SK-N-DZ (cell line): ENCODE measurements at regions not wholly inside any gene's neighbourhood (a gene's known extent, or its start where the extent isn't known, plus 50 kb on each side); places are given as distances from the start of the nearest gene placed in this dataset.

Experiments used
- DNase-seq: peaks from one replicate; pipeline ENCODE4 v3.0.0-alpha.2; 2015; ENCODE audit warnings: low spot score
- small RNA-seq, 2 experiments: library from RNA; depleted of rRNA; stranded (forward); fragments of <200 nt; gene quantifications; one replicate each; pipeline ENCODE3, GENCODE V24; 2014

GRCh38 chr18:37649930-37650329 is 84.3 kb upstream of the CELF4 start:
- no peak for DNase-seq

DNA sequence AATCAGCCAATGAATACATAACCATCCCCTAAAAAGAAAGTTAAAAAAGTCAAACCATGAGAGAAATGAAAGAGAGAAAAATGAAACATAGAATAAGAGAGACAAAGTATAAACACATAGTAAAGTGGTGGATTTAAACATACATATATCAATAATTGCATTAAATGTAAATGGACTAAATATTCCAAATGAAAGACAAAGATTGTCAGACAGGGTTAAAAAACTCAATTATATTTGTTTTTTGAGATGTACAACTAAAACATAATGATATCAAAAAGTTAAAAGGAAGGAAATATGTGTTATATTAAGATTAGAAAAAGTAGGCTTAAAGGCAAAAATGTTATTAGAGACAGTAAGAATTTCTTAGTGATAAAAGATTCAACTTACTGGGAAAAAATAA is 83.8 kb upstream of the CELF4 start:
- no peak for DNase-seq

GRCh38 chr18:37641573-37641972 is 76.0 kb upstream of the CELF4 start:
- DNase-seq = no peak

DNA sequence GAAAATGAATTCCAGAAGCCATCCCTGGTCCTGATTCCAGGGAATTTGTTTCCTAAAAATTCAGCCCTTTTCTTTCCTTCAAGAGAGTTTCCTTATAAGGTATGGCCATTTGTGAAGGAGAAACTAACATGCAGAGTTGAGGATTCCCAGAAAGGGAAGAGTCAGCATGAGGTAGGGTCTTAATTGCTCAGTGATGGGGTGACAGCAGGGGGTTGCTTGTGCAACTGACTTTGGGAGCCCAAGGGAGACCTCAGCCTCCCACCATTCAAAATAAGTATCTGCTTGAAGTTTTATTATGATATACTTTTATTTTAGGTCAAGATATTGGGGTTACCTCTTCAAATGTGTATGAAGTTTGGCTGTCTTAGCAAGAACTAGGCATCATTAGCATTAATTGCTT is 74.9 kb upstream of the CELF4 start:
- no peak for DNase-seq

- DNase-seq = no peak
Observed at GRCh38 chr18:37639846-37640245, 74.2 kb upstream of the CELF4 start.

GRCh38 chr18:37637478-37637850 is 71.9 kb upstream of the CELF4 start:
- DNase-seq = no peak

- DNase-seq = no peak
Observed at GRCh38 chr18:37636831-37637477, 71.4 kb upstream of the CELF4 start.

DNA sequence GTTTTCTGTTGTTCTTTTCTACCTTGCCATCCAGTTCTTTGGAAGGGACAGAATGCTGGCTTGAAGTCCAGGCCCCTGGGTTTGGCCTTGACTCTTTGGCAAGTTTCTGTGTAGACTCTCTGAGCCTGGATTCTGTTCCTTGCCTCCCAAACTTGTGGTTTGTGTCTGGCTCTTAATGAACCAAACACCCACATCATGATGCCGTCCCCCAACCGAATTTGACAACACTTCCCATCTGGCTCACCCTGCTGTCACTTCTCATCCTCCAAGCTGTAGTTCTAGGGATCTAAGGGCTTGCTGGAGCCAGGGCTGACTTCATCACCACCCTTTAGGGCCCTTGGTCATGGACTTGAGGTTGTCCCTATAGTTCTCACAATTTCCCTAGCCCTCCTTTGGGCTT is 68.9 kb upstream of the CELF4 start:
- DNase-seq = no peak

DNA sequence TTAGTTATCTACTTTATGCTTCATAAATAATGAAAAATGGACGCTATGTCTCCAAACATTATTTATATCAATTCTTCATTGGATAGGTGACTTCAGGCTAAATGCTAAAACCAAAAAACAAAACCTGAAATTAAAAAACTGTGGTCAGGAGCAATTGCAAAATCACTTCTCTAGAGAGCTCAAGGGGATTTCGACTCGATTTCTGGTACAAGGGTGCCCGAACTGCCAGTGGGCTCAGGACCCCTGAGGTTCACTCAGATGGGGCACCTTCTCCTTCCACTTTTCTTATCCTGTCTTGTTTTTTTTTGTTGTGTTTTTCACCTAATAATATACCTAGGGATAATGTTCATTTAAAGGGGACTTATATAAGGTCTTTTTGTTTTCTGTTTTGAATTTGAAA is 65.8 kb upstream of the CELF4 start:
- DNase-seq = no peak

- DNase-seq = no peak
Observed at GRCh38 chr18:37630334-37630733, 64.7 kb upstream of the CELF4 start.

- no peak for DNase-seq
Observed at GRCh38 chr18:37628470-37629220, 63.0 kb upstream of the CELF4 start.

DNA sequence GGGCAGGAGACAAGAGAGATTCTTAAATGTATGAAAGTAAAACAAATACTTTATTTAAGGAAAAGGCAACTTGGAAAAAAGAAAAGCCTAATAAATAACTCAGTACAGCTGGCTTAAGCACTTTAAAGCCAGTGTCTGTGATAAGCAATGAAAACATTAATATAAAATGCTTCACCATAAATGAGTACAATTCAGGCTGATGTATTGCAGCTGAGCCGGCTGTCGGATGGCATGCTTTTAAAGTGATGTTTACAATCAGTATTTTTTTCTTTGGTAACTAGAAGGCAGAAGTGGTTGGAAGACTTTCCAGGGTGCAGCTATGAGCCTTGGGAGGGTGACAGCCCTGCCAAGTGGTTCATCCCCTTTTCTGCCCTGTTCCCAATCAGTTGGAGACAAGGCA is 58.7 kb upstream of the CELF4 start:
- no peak for DNase-seq

DNA sequence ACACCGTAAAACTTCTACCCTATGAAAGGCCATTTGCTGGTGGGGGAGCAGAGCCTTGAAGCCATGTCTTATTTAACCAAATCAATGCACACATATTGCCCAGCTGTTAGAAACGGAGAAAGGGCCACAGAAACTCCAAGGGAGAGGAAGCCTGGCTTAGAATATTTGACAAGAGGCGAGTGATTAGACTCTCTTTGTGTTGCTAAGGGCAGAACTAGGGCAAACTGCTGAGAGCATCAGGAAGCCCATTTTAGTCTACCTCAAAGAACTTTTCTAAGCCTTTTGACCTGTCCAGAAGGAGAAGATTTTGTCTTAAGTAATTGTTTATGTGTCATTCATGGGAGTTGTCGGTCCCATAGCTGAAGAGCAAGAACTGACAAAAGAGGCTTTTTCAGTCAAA is 54.4 kb upstream of the CELF4 start:
- DNase-seq = no peak

DNA sequence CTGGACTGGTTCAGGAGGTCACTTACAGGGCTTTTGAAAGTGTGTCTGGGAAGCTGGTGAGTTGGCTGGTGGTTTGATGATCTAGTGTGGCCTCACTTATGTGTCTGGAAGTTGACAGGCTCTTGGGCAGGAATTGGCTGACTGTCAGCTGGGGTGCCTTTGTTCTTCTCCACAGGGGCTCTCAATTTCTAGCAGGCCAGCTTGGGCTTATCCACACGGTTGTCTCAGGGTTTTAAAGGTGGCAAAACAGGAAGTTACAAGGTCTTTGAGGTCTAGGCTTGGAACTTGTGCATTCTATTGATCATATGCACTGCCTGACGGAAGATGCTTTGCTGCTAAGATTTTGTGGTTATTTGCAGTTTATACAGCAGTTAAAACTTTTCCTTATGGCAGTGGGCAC is 52.0 kb upstream of the CELF4 start:
- no peak for DNase-seq

Small RNA genes lying in the stretch of these regions (small RNA-seq; reads per million reads assigned to genes)
- gene AC011712.1 (0 reads per million in 2 experiments), gene MIR4318 (0 reads per million in 2 experiments), gene MIR5583-1 (0 reads per million in 2 experiments), gene RN7SKP182 (0 to 0.04 reads per million in 2 experiments), gene RNU6-1242P (0 to 0.04 reads per million in 2 experiments), gene RNU6-706P (0 reads per million in 2 experiments)
